ENCODE measurements at regions not wholly inside any gene's neighbourhood (a gene's known extent, or its start where the extent isn't known, plus 50 kb on each side); places are given as distances from the start of the nearest gene placed in this dataset.

GRCh38 chr5:141778206-141778605 is 96.2 kb upstream of the ARAP3 start:
- DNase-seq (ENCODE audit: low spot score) = no peak

GRCh38 chr5:141777711-141778110 is 95.7 kb upstream of the ARAP3 start:
- no peak for DNase-seq (ENCODE audit: low spot score)

GRCh38 chr5:141777130-141777529 is 95.1 kb upstream of the ARAP3 start:
- no peak for DNase-seq (ENCODE audit: low spot score)

GRCh38 chr5:141773779-141774562 is 91.9 kb upstream of the ARAP3 start:
- no peak for DNase-seq (ENCODE audit: low spot score)

GRCh38 chr5:141772281-141772680 is 90.3 kb upstream of the ARAP3 start:
- no peak for DNase-seq (ENCODE audit: low spot score)

GRCh38 chr5:141771562-141771961 is 89.5 kb upstream of the ARAP3 start:
- no peak for DNase-seq (ENCODE audit: low spot score)

GRCh38 chr5:141771031-141771430 is 89.0 kb upstream of the ARAP3 start:
- DNase-seq (ENCODE audit: low spot score) = no peak

GRCh38 chr5:141769671-141770070 is 87.6 kb upstream of the ARAP3 start:
- DNase-seq (ENCODE audit: low spot score) = no peak

- no peak for DNase-seq (ENCODE audit: low spot score)
These were observed 85.6 kb upstream of the ARAP3 start for GRCh38 chr5:141767671-141768070.

GRCh38 chr5:141765896-141766551 is 84.0 kb upstream of the ARAP3 start:
- no peak for DNase-seq (ENCODE audit: low spot score)

- no peak for DNase-seq (ENCODE audit: low spot score)
These were observed 81.5 kb upstream of the ARAP3 start for GRCh38 chr5:141763541-141763940.

- DNase-seq (ENCODE audit: low spot score) = no peak
These were observed 80.8 kb upstream of the ARAP3 start for GRCh38 chr5:141762790-141763368.

- no peak for DNase-seq (ENCODE audit: low spot score)
These were observed 80.3 kb upstream of the ARAP3 start for GRCh38 chr5:141762316-141762715.

GRCh38 chr5:141760753-141761152 is 78.7 kb upstream of the ARAP3 start:
- DNase-seq (ENCODE audit: low spot score) = no peak

- no peak for DNase-seq (ENCODE audit: low spot score)
These were observed 78.2 kb upstream of the ARAP3 start for GRCh38 chr5:141760193-141760592.

- DNase-seq (ENCODE audit: low spot score) = no peak
These were observed 76.4 kb upstream of the ARAP3 start for GRCh38 chr5:141758310-141758998.

- DNase-seq (ENCODE audit: low spot score) = peak; percentile 45
These were observed 75.4 kb upstream of the ARAP3 start for GRCh38 chr5:141757402-141757801.

- DNase-seq (ENCODE audit: low spot score) = no peak
These were observed 74.2 kb upstream of the ARAP3 start for GRCh38 chr5:141756196-141756595.

- peak; percentile 49 for DNase-seq (ENCODE audit: low spot score)
These were observed 72.1 kb upstream of the ARAP3 start for GRCh38 chr5:141753971-141754713.

- DNase-seq (ENCODE audit: low spot score) = no peak
These were observed 71.3 kb upstream of the ARAP3 start for GRCh38 chr5:141753143-141753970.

Data from HuH-7.5 (cell line).